ENCODE measurements at regions not wholly inside any gene's neighbourhood (a gene's known extent, or its start where the extent isn't known, plus 50 kb on each side); places are given as distances from the start of the nearest gene placed in this dataset.

GRCh38 chrX:1836683-1837082 is 221.8 kb downstream of the ASMT start:
- TF ChIP-seq POLR2A (IDR thresholded peaks at IDR 0.05; ENCODE audit: low read depth, low read length), result no peak
- TF ChIP-seq POLR2AphosphoS5 (IDR thresholded peaks at IDR 0.05; ENCODE audit: low read depth, low read length), result no peak
- no peak for TF ChIP-seq POU2F2 (IDR thresholded peaks at IDR 0.05; ENCODE audit: low read depth, low read length)
- no peak for TF ChIP-seq TAF1 (IDR thresholded peaks at IDR 0.05; ENCODE audit: low read depth, low read length)

Data from GM12891 (cell line).